Glomerular visceral epithelial cell (primary cell): ENCODE measurements at regions not wholly inside any gene's neighbourhood (a gene's known extent, or its start where the extent isn't known, plus 50 kb on each side); places are given as distances from the start of the nearest gene placed in this dataset.
"Not testable (repeated sequence)": the region's sequence is repeated elsewhere in the genome, so short reads cannot be mapped to it uniquely, and the experiment has no call there.

Source experiments
- DNase-seq: peaks from one replicate; pipeline ENCODE4 v3.0.0-alpha.2; 2016; ENCODE audit errors: extremely low spot score

- no peak for DNase-seq
Measured at GRCh38 chr17:64773386-64773835, 111.3 kb upstream of the SMURF2 start.

DNA sequence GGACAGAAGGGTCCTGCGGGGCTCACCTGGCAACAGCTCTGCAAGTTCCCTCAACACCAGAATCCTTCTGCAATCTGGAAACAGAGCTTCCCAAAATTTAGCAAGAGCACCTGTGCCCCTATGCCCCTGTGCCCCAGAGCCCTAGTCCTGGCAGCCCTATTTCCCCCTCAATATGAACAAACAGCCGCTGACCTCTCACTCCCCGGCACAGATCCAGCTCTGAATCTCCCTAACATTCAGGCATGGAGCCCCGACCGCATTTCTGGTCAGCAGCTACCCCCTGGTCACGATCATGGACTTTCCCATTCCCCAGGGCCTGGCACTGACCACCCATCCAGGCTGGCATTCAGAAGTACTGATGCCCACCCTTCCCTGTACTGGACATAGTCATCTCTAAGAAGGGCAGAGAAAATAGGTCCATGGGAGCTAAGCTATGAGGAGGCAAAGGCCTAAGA lies 110.8 kb upstream of the SMURF2 start:
- no peak for DNase-seq

GRCh38 chr17:64771980-64772844 lies 110.1 kb upstream of the SMURF2 start:
- no peak for DNase-seq

GRCh38 chr17:64769712-64770111 lies 107.6 kb upstream of the SMURF2 start:
- DNase-seq: no peak

GRCh38 chr17:64767269-64767997 lies 105.3 kb upstream of the SMURF2 start:
- DNase-seq: no peak

- DNase-seq: no peak
Measured at GRCh38 chr17:64765191-64765889, 103.2 kb upstream of the SMURF2 start.

DNA sequence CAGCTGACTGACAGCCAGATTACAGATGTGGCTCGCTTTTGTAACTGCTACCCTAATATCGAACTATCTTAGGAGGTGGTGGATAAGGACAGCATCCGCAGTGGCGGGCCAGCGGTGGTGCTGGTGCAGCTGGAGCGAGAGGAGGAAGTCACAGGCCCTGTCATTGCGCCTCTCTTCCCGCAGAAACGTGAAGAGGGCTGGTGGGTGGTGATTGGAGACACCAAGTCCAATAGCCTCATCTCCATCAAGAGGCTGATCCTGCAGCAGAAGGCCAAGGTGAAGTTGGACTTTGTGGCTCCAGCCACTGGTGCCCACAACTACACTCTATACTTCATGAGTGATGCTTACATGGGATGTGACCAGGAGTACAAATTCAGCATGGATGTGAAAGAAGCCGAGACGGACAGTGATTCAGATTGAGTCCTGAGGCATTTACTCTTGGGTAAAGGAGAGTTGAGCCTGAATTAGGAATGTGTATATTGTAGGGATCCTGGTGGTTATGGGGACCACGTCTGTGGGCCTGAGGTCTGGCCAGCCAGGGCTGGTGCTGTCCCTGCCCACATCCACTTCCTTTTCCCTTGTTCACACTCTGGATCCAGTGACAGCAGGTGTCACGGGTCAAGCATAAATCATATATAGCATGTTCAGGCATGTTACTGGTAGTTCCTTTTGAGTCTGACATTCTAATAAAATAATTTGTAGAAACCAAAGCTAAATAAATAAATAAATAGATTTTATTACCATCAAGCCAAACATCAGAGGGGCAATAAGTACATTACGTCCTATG lies 89.0 kb upstream of the SMURF2 start:
- DNase-seq: no peak

DNA sequence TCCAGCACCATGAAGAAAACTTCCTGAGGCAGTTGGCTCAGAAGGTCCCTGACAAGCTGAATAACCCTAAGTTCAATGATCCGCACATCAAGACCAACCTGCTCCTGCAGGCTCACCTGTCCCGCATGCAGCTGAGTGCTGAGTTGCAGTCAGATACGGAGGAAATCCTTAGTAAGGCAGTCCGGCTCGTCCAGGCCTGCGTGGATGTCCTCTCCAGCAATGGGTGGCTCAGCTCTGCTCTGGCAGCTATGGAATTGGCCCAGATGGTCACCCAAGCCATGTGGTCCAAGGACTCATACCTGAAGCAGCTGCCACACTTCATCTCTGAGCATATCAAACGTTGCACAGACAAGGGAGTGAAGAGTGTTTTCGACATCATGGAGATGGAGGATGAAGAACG lies 88.4 kb upstream of the SMURF2 start:
- no peak for DNase-seq

DNA sequence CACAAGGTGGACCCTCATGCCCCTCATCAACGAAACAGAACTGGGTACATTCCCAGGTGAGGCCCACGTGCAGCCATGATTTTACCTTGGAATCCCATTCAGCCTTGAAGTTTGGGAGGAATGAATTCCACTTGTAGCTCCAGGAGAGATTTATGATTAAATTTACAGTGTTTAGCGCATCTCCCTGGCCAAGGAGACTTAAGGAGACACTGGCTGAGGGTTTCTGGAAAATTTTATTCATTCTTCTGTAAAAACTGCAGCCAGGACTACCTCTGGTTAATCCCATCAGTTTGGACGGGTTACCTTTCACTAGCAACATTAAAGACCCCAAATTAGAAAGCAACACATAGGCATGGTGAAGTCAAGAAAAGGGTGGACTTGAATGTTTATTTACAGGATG lies 87.2 kb upstream of the SMURF2 start:
- no peak for DNase-seq

- DNase-seq: peak; percentile 61
Measured at GRCh38 chr17:64747938-64748540, 85.9 kb upstream of the SMURF2 start.

DNA sequence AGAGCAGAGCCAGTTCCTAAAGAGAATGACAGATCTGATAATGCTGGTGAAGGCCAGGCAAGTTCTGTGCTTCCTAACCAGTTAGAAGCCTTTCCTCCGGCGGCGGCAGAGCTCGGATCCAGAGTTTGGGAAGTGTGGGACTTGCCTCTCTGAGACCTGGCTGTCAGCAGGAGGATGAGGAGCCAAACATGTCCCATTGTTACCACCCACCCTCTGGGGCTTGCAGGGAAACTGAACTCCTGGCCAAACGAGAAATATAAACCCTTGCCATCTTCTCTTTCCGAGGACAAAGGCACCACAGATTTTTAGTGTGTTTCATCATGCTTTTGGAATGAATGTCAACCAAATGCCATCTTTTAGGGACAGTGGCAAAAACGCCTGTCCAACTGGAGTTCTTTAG lies 80.2 kb upstream of the SMURF2 start:
- DNase-seq: no peak

- not testable (repeated sequence) for DNase-seq
Measured at GRCh38 chr17:64741916-64742315, 79.8 kb upstream of the SMURF2 start.

GRCh38 chr17:64741038-64741641 lies 79.0 kb upstream of the SMURF2 start:
- DNase-seq: no peak

- no peak for DNase-seq
Measured at GRCh38 chr17:64739316-64740058, 77.4 kb upstream of the SMURF2 start.

- no peak for DNase-seq
Measured at GRCh38 chr17:64736804-64737492, 74.8 kb upstream of the SMURF2 start.

DNA sequence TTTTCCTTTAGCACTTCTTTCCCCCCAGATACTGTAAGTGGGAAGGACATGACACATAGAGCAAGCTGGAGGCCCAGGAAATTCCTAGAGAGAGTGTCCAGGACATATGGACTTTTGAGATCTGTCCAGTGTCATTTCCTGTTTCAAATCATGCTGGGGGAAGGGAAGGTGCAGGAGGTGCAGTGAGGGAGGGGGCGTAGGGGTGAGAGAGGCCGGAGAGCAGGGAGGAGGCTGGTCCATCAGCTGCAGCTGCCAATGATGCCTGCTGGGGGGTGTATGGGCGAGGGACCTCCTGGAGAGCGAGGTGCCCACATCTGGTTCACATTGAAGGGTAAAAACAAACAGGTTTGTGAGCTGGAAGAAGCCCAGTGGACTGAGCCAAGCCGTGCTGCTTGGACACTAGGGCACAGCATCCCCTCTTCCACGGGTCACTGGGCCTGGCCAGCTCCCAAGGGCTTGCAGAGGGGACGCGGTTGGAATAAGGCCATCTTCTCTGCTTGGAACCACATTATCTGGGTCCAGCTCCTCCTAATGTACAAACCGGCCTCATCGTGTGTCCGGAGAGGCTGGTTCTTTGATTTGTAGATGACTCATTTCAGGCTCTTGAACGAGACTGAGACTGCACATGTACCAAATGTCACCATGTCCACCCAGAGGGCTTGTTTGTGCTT lies 70.4 kb upstream of the SMURF2 start:
- peak; percentile 94 for DNase-seq

DNA sequence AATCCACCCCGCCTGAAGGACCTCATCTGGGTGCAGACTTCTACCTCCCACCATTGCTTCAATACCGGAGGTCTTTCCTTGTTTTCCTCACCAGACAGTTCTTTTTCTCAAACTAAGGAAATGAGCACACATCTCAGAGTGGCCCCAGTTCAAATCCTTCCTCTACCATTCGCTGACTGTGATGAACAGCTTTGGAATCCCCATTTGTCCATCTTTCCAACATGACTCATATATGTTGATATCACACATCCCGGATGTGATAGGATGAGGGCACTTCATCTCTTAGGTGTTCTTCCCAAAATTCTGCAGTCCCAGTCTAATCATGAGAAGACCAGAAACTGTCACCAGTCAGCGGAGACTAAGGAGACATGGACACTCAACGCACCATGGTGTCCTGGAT lies 67.9 kb upstream of the SMURF2 start:
- not testable (repeated sequence) for DNase-seq

GRCh38 chr17:64729201-64729600 lies 67.1 kb upstream of the SMURF2 start:
- no peak for DNase-seq
